ENCODE measurements at regions not wholly inside any gene's neighbourhood (a gene's known extent, or its start where the extent isn't known, plus 50 kb on each side); places are given as distances from the start of the nearest gene placed in this dataset.

- TF ChIP-seq POLR2AphosphoS5 (IDR thresholded peaks at IDR 0.05) (no peak), CTCF (IDR thresholded peaks at IDR 0.05) (no peak), EP300 (IDR thresholded peaks at IDR 0.05) (no peak), POLR2A (IDR thresholded peaks at IDR 0.05) (no peak)
- Histone ChIP-seq H3K9me3 (peaks cover 0 to 18% (median 0%) of the 10 kb centered on the region in 4 donors), H3K4me1 (no peaks in the 10 kb centered on the region), H3K4me3 (no peak overlapping the region), H3K27ac (no peak overlapping the region), H3K36me3 (no peaks in the 10 kb centered on the region), H3K27me3 (peaks cover 0 to 6% (median 0%) of the 10 kb centered on the region in 3 donors)
- DNase-seq = no peak
- 68 to 94% (median 87%) methylated on average over 2 of the region's 2 CpGs for WGBS, 5 donors
- intact Hi-C loops (cut with DNase I; ENCODE audit: low total_unique reads) = no loop called here
Measured at GRCh38 chr15:25950014-25950413, 86.9 kb upstream of the ATP10A start.

- H3K4me1 ChIP-seq = no peaks in the 10 kb centered on the region
- H3K27me3 ChIP-seq = peaks cover 0 to 6% (median 0%) of the 10 kb centered on the region in 3 donors
- intact Hi-C loops (cut with DNase I; ENCODE audit: low total_unique reads) = no loop called here
- H3K4me3 ChIP-seq = no peak overlapping the region
- no peak overlapping the region for H3K27ac ChIP-seq
- TF ChIP-seq CTCF (IDR thresholded peaks at IDR 0.05) (no peak), EP300 (IDR thresholded peaks at IDR 0.05) (no peak), POLR2AphosphoS5 (IDR thresholded peaks at IDR 0.05) (no peak), POLR2A (IDR thresholded peaks at IDR 0.05) (no peak)
- peaks cover 0 to 9% (median 0%) of the 10 kb centered on the region in 4 donors for H3K9me3 ChIP-seq
- DNase-seq = peak in 1 of 2 donors; percentile 27
- 22 to 58% (median 42%) methylated on average over 5 of the region's 5 CpGs for WGBS, 5 donors
- no peaks in the 10 kb centered on the region for H3K36me3 ChIP-seq
Measured at GRCh38 chr15:25947323-25948314, 84.5 kb upstream of the ATP10A start.

- 74 to 75% (median 75%) methylated on average over 21 of the region's 21 CpGs for WGBS, 5 donors
- Histone ChIP-seq H3K4me3 (no peak overlapping the region), H3K9me3 (peaks cover 0 to 9% (median 0%) of the 10 kb centered on the region in 4 donors), H3K4me1 (no peaks in the 10 kb centered on the region), H3K27ac (no peak overlapping the region), H3K27me3 (peaks cover 0 to 6% (median 0%) of the 10 kb centered on the region in 3 donors), H3K36me3 (no peaks in the 10 kb centered on the region)
- intact Hi-C loops (cut with DNase I; ENCODE audit: low total_unique reads) = no loop called here
- TF ChIP-seq POLR2A (IDR thresholded peaks at IDR 0.05) = no peak
- no peak for DNase-seq
Measured at GRCh38 chr15:25946241-25946805, 83.2 kb upstream of the ATP10A start.

GRCh38 chr15:25944386-25944785 lies 81.3 kb upstream of the ATP10A start:
- H3K4me3 ChIP-seq = no peak overlapping the region
- H3K27ac ChIP-seq = no peak overlapping the region
- peaks cover 0 to 6% (median 0%) of the 10 kb centered on the region in 3 donors for H3K27me3 ChIP-seq
- H3K36me3 ChIP-seq = no peaks in the 10 kb centered on the region
- no peak for TF ChIP-seq POLR2AphosphoS5 (IDR thresholded peaks at IDR 0.05)
- TF ChIP-seq POLR2A (IDR thresholded peaks at IDR 0.05) = no peak
- TF ChIP-seq CTCF (IDR thresholded peaks at IDR 0.05) = no peak
- no peak for TF ChIP-seq EP300 (IDR thresholded peaks at IDR 0.05)
- no peaks in the 10 kb centered on the region for H3K4me1 ChIP-seq
- no peak for DNase-seq
- peaks cover 0 to 9% (median 0%) of the 10 kb centered on the region in 4 donors for H3K9me3 ChIP-seq
- WGBS, 5 donors = 78 to 90% (median 87%) methylated on average over 1 to 17 of the region's 17 CpGs
- intact Hi-C loops (cut with DNase I; ENCODE audit: low total_unique reads) = no loop called here
